ENCODE measurements at regions not wholly inside any gene's neighbourhood (a gene's known extent, or its start where the extent isn't known, plus 50 kb on each side); places are given as distances from the start of the nearest gene placed in this dataset.
A peak's percentile ranks its signal among the peaks of the same experiment; 100 is the strongest.

- no peak for DNase-seq (ENCODE audit: low spot score)
These were observed 140.0 kb upstream of the SOX5 start for GRCh38 chr12:24089510-24089890.

- no peak for DNase-seq (ENCODE audit: low spot score)
These were observed 139.5 kb upstream of the SOX5 start for GRCh38 chr12:24088751-24089509.

- DNase-seq (ENCODE audit: low spot score) = no peak
These were observed 137.8 kb upstream of the SOX5 start for GRCh38 chr12:24087294-24087693.

- no peak for DNase-seq (ENCODE audit: low spot score)
These were observed 135.3 kb upstream of the SOX5 start for GRCh38 chr12:24084800-24085199.

GRCh38 chr12:24083838-24084237, 134.4 kb upstream of the SOX5 start:
- DNase-seq (ENCODE audit: low spot score) = no peak

- DNase-seq (ENCODE audit: low spot score) = no peak
These were observed 132.1 kb upstream of the SOX5 start for GRCh38 chr12:24081606-24082005.

GRCh38 chr12:24081092-24081529, 131.6 kb upstream of the SOX5 start:
- no peak for DNase-seq (ENCODE audit: low spot score)

- no peak for DNase-seq (ENCODE audit: low spot score)
These were observed 131.0 kb upstream of the SOX5 start for GRCh38 chr12:24080465-24080864.

GRCh38 chr12:24079083-24079482, 129.6 kb upstream of the SOX5 start:
- DNase-seq (ENCODE audit: low spot score) = no peak

- DNase-seq (ENCODE audit: low spot score) = peak; percentile 45
These were observed 128.9 kb upstream of the SOX5 start for GRCh38 chr12:24078318-24078765.

GRCh38 chr12:24077161-24077560, 127.7 kb upstream of the SOX5 start:
- no peak for DNase-seq (ENCODE audit: low spot score)

- DNase-seq (ENCODE audit: low spot score) = no peak
These were observed 126.2 kb upstream of the SOX5 start for GRCh38 chr12:24075650-24076049.

- DNase-seq (ENCODE audit: low spot score) = no peak
These were observed 123.8 kb upstream of the SOX5 start for GRCh38 chr12:24073170-24073810.

GRCh38 chr12:24072302-24072701, 122.8 kb upstream of the SOX5 start:
- no peak for DNase-seq (ENCODE audit: low spot score)

GRCh38 chr12:24071842-24072241, 122.4 kb upstream of the SOX5 start:
- DNase-seq (ENCODE audit: low spot score) = no peak

GRCh38 chr12:24069532-24070395, 120.3 kb upstream of the SOX5 start:
- DNase-seq (ENCODE audit: low spot score) = no peak

- no peak for DNase-seq (ENCODE audit: low spot score)
These were observed 117.4 kb upstream of the SOX5 start for GRCh38 chr12:24066865-24067264.

- DNase-seq (ENCODE audit: low spot score) = no peak
These were observed 116.6 kb upstream of the SOX5 start for GRCh38 chr12:24066097-24066496.

GRCh38 chr12:24062642-24063245, 113.3 kb upstream of the SOX5 start:
- DNase-seq (ENCODE audit: low spot score) = no peak

GRCh38 chr12:24060089-24060488, 110.6 kb upstream of the SOX5 start:
- no peak for DNase-seq (ENCODE audit: low spot score)

- DNase-seq (ENCODE audit: low spot score) = no peak
These were observed 108.5 kb upstream of the SOX5 start for GRCh38 chr12:24057920-24058476.

GRCh38 chr12:24055747-24056146, 106.3 kb upstream of the SOX5 start:
- DNase-seq (ENCODE audit: low spot score) = no peak

Measured in SK-N-DZ (cell line).